Body of pancreas (tissue), 4 donors: ENCODE measurements at regions not wholly inside any gene's neighbourhood (a gene's known extent, or its start where the extent isn't known, plus 50 kb on each side); places are given as distances from the start of the nearest gene placed in this dataset.

Experiments
- ATAC-seq: fragments of 150-250 bp; one replicate; pipeline ENCODE4 v1.9.1; 2016
- DNase-seq, 4 donors: peaks; one replicate each; pipeline ENCODE4 v3.0.0-alpha.2; 2019
- H3K27ac ChIP-seq, 4 donors: fragments of 200-600 bp; sonication (generic); 1 replicate in 3 of 4; 2 replicates in 1 of 4; pipeline versions ENCODE4 v1.5.1 to v1.6.1; 2016 to 2019; ENCODE audit warnings: mild to moderate bottlenecking in 1 of 4, mixed read lengths in 1 of 4, moderate library complexity in 1 of 4
- H3K27me3 ChIP-seq, 2 donors: fragments of 200-600 bp; sonication (generic); one replicate each; pipeline ENCODE4 v1.6.0; 2016; ENCODE audit warnings: mild to moderate bottlenecking in 1 of 2
- H3K36me3 ChIP-seq, 2 donors: fragments of 200-600 bp; sonication (generic); replicated peaks in 1 of 2; 2 replicates each; pipeline ENCODE4 v1.5.1; 2016; ENCODE audit warnings: low read depth in 2 of 2; ENCODE audit not compliant: insufficient read depth in 1 of 2
- H3K4me1 ChIP-seq: fragments of 200-600 bp; sonication (generic); one replicate; pipeline ENCODE4 v1.6.0; 2016
- H3K4me3 ChIP-seq, 2 donors: fragments of 200-600 bp; sonication (generic); 1 replicate in 1 of 2; 2 replicates in 1 of 2; pipeline ENCODE4 v1.5.1; 2016 to 2019
- H3K9me3 ChIP-seq, 3 donors: fragments of 200-600 bp; sonication (generic); 1 replicate in 2 of 3; 2 replicates in 1 of 3; pipeline ENCODE4 v1.5.1; 2016
- CTCF ChIP-seq, 7 experiments: fragments of 450-650 bp in 4 of 7; fragments of 200-600 bp in 3 of 7; sonication (generic) in 3 of 7; IDR thresholded peaks; one replicate each; pipeline ENCODE4 v1.5.1; 2016 to 2019; ENCODE audit warnings: antibody characterized with exemption in 7 of 7
- POLR2A ChIP-seq, 3 donors: fragments of 450-650 bp; IDR thresholded peaks; one replicate each; pipeline ENCODE4 v1.6.1; 2016; ENCODE audit warnings: antibody characterized with exemption in 3 of 3, mild to moderate bottlenecking in 2 of 3
- WGBS, 2 donors: methylation state at CpG; one replicate each; pipeline ENCODE4 v1.1.5; 2017; 5-methylcytosine and 5-hydroxymethylcytosine counted together
- intact Hi-C: fragments of 100-400 bp; cut with DNase I; formaldehyde crosslinking; loops from one replicate; pipeline ENCODE4 v1.15.1; 2023

GRCh38 chr3:127420829-127421228 lies 133.0 kb upstream of the PRR20G start:
- H3K27me3 ChIP-seq = no peaks in the 10 kb centered on the region
- H3K4me1 ChIP-seq = no peaks in the 10 kb centered on the region
- no peak for TF ChIP-seq CTCF (IDR thresholded peaks at IDR 0.05)
- no peak for TF ChIP-seq POLR2A (IDR thresholded peaks at IDR 0.05)
- no peak overlapping the region for H3K27ac ChIP-seq
- DNase-seq = no peak
- intact Hi-C loops = no loop called here
- no peak for ATAC-seq
- H3K4me3 ChIP-seq = no peak overlapping the region
- no peaks in the 10 kb centered on the region for H3K36me3 ChIP-seq
- H3K9me3 ChIP-seq = no peaks in the 10 kb centered on the region
- WGBS, 2 donors = 17 to 24% methylated on average over 7 of the region's 7 CpGs

GRCh38 chr3:127419641-127420553 lies 132.1 kb upstream of the PRR20G start:
- TF ChIP-seq POLR2A (IDR thresholded peaks at IDR 0.05) = no peak
- TF ChIP-seq CTCF (IDR thresholded peaks at IDR 0.05) = no peak
- H3K4me3 ChIP-seq = no peak overlapping the region
- H3K36me3 ChIP-seq = no peaks in the 10 kb centered on the region
- no peaks in the 10 kb centered on the region for H3K4me1 ChIP-seq
- no peaks in the 10 kb centered on the region for H3K27me3 ChIP-seq
- no peaks in the 10 kb centered on the region for H3K9me3 ChIP-seq
- DNase-seq = no peak
- intact Hi-C loops = no loop called here
- ATAC-seq = no peak
- 66 to 76% methylated on average over 12 of the region's 12 CpGs for WGBS, 2 donors
- H3K27ac ChIP-seq = no peak overlapping the region

- TF ChIP-seq POLR2A (IDR thresholded peaks at IDR 0.05) = no peak
- TF ChIP-seq CTCF (IDR thresholded peaks at IDR 0.05) = no peak
Measured at GRCh38 chr3:127419182-127419581, 131.3 kb upstream of the PRR20G start.

GRCh38 chr3:127418560-127419147 lies 130.8 kb upstream of the PRR20G start:
- DNase-seq (no peak), ATAC-seq (no peak)
- Histone ChIP-seq H3K4me3 (no peak overlapping the region), H3K36me3 (no peaks in the 10 kb centered on the region), H3K27ac (no peak overlapping the region), H3K4me1 (no peaks in the 10 kb centered on the region), H3K27me3 (no peaks in the 10 kb centered on the region), H3K9me3 (no peaks in the 10 kb centered on the region)
- 61 to 74% methylated on average over 4 of the region's 4 CpGs for WGBS, 2 donors
- intact Hi-C loops = no loop called here
- TF ChIP-seq POLR2A (IDR thresholded peaks at IDR 0.05) = no peak
- TF ChIP-seq CTCF (IDR thresholded peaks at IDR 0.05) = no peak

More at GRCh38 chr3:127419182-127419581, 131.3 kb upstream of the PRR20G start:
- Histone ChIP-seq H3K4me3 (no peak overlapping the region), H3K9me3 (no peaks in the 10 kb centered on the region), H3K36me3 (no peaks in the 10 kb centered on the region), H3K27ac (no peak overlapping the region), H3K27me3 (no peaks in the 10 kb centered on the region), H3K4me1 (no peaks in the 10 kb centered on the region)
- no peak for ATAC-seq
- intact Hi-C loops = no loop called here
- no peak for DNase-seq
- 55 to 58% methylated on average over 5 of the region's 5 CpGs for WGBS, 2 donors
